ENCODE measurements at regions not wholly inside any gene's neighbourhood (a gene's known extent, or its start where the extent isn't known, plus 50 kb on each side); places are given as distances from the start of the nearest gene placed in this dataset.

DNA sequence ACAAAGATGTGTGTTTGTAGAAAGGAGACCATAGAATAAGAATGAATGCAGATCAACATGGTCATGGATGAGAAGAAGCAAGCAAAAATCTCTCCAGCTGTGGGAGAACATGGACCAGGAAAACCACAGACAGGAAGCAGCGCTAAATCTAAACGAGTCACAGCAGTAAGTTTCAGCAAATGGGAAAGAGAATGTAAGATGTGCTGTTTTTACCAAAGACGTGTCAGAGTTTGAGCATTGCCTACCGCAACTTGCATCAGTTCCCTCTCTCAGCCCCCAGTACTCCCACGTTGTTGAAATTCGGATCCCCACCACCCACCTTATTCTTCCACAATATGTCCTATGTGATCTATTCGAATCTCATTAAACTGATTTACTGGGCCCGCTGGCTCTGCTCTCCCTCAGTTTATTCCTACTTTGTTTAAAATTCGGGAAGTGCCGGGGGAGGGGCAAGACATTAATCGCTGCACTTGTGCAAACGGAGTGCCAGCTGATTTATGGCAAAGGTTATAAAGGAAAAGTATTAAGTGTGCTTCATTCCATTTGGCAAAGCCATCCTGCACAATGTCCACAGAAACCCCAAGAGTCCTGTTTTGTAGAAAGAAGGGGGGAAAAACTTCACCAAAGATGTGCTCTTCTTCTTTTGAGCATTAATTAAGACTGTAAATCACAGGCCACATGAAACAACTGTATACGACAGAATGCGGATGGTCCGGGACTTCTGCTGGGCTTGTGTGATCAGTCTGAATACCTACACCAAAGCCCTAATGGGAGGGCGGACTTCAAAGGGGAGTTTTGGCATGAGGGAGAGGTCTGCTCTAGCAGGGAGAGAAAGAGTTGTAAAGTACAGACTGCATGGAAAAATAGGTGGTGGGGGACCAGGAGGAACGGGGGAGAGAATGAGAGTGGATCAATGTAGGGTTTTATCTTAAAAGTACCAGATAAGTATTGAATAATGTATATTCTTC lies 59.1 kb upstream of the PRDM1 start:
- TF ChIP-seq ATF3 (IDR thresholded peaks at IDR 0.05) (no peak), SP1 (IDR thresholded peaks at IDR 0.05) (no peak), EGR1 (IDR thresholded peaks at IDR 0.05; ENCODE audit: low read depth in 2 of 2) (no peak), HNF4A (conservative IDR thresholded peaks at IDR 0.05) (no peak), RAD21 (IDR thresholded peaks at IDR 0.05) (no peak), JUND (IDR thresholded peaks at IDR 0.05) (no peak), FOXA1 (IDR thresholded peaks at IDR 0.05) (no peak), TAF1 (conservative IDR thresholded peaks at IDR 0.05) (no peak)
- TF ChIP-seq, protein P1, sequence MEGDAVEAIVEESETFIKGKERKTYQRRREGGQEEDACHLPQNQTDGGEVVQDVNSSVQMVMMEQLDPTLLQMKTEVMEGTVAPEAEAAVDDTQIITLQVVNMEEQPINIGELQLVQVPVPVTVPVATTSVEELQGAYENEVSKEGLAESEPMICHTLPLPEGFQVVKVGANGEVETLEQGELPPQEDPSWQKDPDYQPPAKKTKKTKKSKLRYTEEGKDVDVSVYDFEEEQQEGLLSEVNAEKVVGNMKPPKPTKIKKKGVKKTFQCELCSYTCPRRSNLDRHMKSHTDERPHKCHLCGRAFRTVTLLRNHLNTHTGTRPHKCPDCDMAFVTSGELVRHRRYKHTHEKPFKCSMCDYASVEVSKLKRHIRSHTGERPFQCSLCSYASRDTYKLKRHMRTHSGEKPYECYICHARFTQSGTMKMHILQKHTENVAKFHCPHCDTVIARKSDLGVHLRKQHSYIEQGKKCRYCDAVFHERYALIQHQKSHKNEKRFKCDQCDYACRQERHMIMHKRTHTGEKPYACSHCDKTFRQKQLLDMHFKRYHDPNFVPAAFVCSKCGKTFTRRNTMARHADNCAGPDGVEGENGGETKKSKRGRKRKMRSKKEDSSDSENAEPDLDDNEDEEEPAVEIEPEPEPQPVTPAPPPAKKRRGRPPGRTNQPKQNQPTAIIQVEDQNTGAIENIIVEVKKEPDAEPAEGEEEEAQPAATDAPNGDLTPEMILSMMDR (IDR thresholded peaks at IDR 0.05; ENCODE audit: low read depth, low read length, missing input control) = no peak
- TF ChIP-seq, protein P2, sequence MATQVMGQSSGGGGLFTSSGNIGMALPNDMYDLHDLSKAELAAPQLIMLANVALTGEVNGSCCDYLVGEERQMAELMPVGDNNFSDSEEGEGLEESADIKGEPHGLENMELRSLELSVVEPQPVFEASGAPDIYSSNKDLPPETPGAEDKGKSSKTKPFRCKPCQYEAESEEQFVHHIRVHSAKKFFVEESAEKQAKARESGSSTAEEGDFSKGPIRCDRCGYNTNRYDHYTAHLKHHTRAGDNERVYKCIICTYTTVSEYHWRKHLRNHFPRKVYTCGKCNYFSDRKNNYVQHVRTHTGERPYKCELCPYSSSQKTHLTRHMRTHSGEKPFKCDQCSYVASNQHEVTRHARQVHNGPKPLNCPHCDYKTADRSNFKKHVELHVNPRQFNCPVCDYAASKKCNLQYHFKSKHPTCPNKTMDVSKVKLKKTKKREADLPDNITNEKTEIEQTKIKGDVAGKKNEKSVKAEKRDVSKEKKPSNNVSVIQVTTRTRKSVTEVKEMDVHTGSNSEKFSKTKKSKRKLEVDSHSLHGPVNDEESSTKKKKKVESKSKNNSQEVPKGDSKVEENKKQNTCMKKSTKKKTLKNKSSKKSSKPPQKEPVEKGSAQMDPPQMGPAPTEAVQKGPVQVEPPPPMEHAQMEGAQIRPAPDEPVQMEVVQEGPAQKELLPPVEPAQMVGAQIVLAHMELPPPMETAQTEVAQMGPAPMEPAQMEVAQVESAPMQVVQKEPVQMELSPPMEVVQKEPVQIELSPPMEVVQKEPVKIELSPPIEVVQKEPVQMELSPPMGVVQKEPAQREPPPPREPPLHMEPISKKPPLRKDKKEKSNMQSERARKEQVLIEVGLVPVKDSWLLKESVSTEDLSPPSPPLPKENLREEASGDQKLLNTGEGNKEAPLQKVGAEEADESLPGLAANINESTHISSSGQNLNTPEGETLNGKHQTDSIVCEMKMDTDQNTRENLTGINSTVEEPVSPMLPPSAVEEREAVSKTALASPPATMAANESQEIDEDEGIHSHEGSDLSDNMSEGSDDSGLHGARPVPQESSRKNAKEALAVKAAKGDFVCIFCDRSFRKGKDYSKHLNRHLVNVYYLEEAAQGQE (IDR thresholded peaks at IDR 0.05) = no peak
